Mesendoderm (in vitro differentiated cells): ENCODE measurements at regions not wholly inside any gene's neighbourhood (a gene's known extent, or its start where the extent isn't known, plus 50 kb on each side); places are given as distances from the start of the nearest gene placed in this dataset.

Experiments used
- DNase-seq: peaks from one replicate; pipeline ENCODE4 v3.0.0; 2013
- H2AK5ac ChIP-seq: 2 replicates; pipeline ENCODE4 v1.6.1; 2013; ENCODE audit warnings: low read length, inconsistent platforms
- H2BK120ac ChIP-seq: 2 replicates; pipeline ENCODE4 v1.6.1; 2013; ENCODE audit warnings: low read depth, mild to moderate bottlenecking, low read length, moderate library complexity, mixed read lengths
- H2BK15ac ChIP-seq: replicated peaks from 2 replicates; pipeline ENCODE4 v1.6.1; 2013; ENCODE audit warnings: low read depth, mild to moderate bottlenecking, moderate library complexity
- H2BK5ac ChIP-seq: 2 replicates; pipeline ENCODE4 v1.6.1; 2013; ENCODE audit warnings: low read length, inconsistent platforms
- H3K18ac ChIP-seq: 2 replicates; pipeline ENCODE4 v1.6.1; 2013; ENCODE audit warnings: mild to moderate bottlenecking, low read length, mixed read lengths
- H3K23ac ChIP-seq: one replicate; pipeline ENCODE4 v1.6.1; 2013; ENCODE audit warnings: low read length
- H3K27ac ChIP-seq: 2 replicates; pipeline ENCODE4 v1.5.1; 2013; ENCODE audit warnings: low read depth, mild to moderate bottlenecking, inconsistent platforms, low read length, moderate library complexity
- H3K27me3 ChIP-seq: 2 replicates; pipeline ENCODE4 v1.6.1; 2013; ENCODE audit warnings: low read length, control low read depth, mild to moderate bottlenecking, inconsistent platforms; ENCODE audit not compliant: insufficient read depth, poor library complexity
- H3K36me3 ChIP-seq: 2 replicates; pipeline ENCODE4 v1.6.1; 2013; ENCODE audit warnings: low read length, inconsistent platforms; ENCODE audit not compliant: control insufficient read depth, insufficient read depth
- H3K4ac ChIP-seq: one replicate; pipeline ENCODE4 v1.6.1; 2013; ENCODE audit warnings: low read depth, mild to moderate bottlenecking, low read length, moderate library complexity
- H3K4me1 ChIP-seq: 2 replicates; pipeline ENCODE4 v1.6.1; 2013; ENCODE audit warnings: low read depth, low read length, inconsistent platforms; ENCODE audit not compliant: control insufficient read depth
- H3K4me2 ChIP-seq: 2 replicates; pipeline ENCODE4 v1.6.1; 2013; ENCODE audit warnings: low read length
- H3K4me3 ChIP-seq: 2 replicates; pipeline ENCODE4 v1.5.1; 2013; ENCODE audit warnings: mild to moderate bottlenecking, low read length
- H3K56ac ChIP-seq: one replicate; pipeline ENCODE4 v1.6.1; 2013; ENCODE audit warnings: low read length
- H3K79me1 ChIP-seq: 2 replicates; pipeline ENCODE4 v1.6.1; 2013; ENCODE audit warnings: low read length, inconsistent platforms
- H3K79me2 ChIP-seq: 2 replicates; pipeline ENCODE4 v1.6.1; 2013; ENCODE audit warnings: mild to moderate bottlenecking, low read length; ENCODE audit not compliant: control insufficient read depth, insufficient read depth
- H3K9ac ChIP-seq: 2 replicates; pipeline ENCODE4 v1.6.1; 2013; ENCODE audit warnings: low read length, inconsistent platforms
- H4K5ac ChIP-seq: one replicate; pipeline ENCODE4 v1.6.1; 2013; ENCODE audit warnings: low read length
- H4K8ac ChIP-seq: one replicate; pipeline ENCODE4 v1.6.1; 2013; ENCODE audit warnings: low read depth, mild to moderate bottlenecking, control low read depth, low read length, moderate library complexity
- WGBS: extraction: QIAGEN DNeasy Blood & Tissue Kit; methylation state at CpG from one replicate; pipeline ENCODE4 v1.1.7; 2013; ENCODE audit warnings: low lambda C conversion rate, missing lambda C conversion rate; ENCODE audit not compliant: insufficient coverage; ENCODE audit errors: extremely low coverage; 5-methylcytosine and 5-hydroxymethylcytosine counted together

DNA sequence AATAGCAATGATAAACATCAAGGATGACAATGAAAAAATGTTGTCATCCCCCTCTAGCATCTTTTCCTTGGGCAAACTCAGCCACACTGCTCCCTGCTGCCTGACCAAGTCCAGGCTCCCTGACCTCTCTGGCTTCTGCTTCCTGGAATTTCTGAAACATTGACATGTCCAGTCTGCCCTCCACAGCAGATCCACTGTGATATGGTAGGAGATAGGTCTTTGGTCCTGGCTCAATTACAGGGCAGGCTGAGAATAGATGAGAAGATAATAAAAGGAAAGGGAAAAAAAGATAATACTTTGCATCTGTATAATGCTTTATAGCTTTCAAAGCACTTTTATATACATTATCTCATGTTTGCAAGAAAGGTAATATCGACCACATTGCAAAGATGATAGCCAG lies 417.7 kb downstream of the BUD13 start:
- Histone ChIP-seq H3K4me3 (no peak overlapping the region), H3K27ac (no peak overlapping the region), H3K23ac (no peak overlapping the region), H2BK15ac (no peak overlapping the region), H3K27me3 (no peaks in the 10 kb centered on the region), H3K4me2 (no peak overlapping the region), H3K4ac (no peak overlapping the region), H3K79me1 (no peaks in the 10 kb centered on the region), H3K4me1 (peaks cover 2% of the 10 kb centered on the region), H4K8ac (no peak overlapping the region), H2BK5ac (no peak overlapping the region), H3K79me2 (no peaks in the 10 kb centered on the region), H3K18ac (no peak overlapping the region), H3K56ac (no peak overlapping the region), H3K9ac (no peak overlapping the region), H3K36me3 (no peaks in the 10 kb centered on the region), H4K5ac (no peak overlapping the region), H2BK120ac (no peak overlapping the region), H2AK5ac (no peak overlapping the region)
- no CpG with 5 or more reads among the region's 1 CpG for WGBS
- no peak for DNase-seq

- Histone ChIP-seq H3K4me3 (no peak overlapping the region), H3K4me1 (peaks cover 2% of the 10 kb centered on the region), H4K8ac (no peak overlapping the region), H3K79me2 (no peaks in the 10 kb centered on the region), H3K36me3 (no peaks in the 10 kb centered on the region), H4K5ac (no peak overlapping the region), H3K79me1 (no peaks in the 10 kb centered on the region), H3K18ac (no peak overlapping the region), H3K27ac (no peak overlapping the region), H2AK5ac (no peak overlapping the region), H3K23ac (no peak overlapping the region), H2BK120ac (no peak overlapping the region), H3K9ac (no peak overlapping the region), H3K4me2 (no peak overlapping the region), H3K27me3 (no peaks in the 10 kb centered on the region), H3K4ac (no peak overlapping the region), H2BK15ac (no peak overlapping the region), H2BK5ac (no peak overlapping the region), H3K56ac (no peak overlapping the region)
- DNase-seq = no peak
- no CpG with 5 or more reads among the region's 7 CpGs for WGBS
These were observed 419.2 kb downstream of the BUD13 start for GRCh38 chr11:116353589-116353988.

DNA sequence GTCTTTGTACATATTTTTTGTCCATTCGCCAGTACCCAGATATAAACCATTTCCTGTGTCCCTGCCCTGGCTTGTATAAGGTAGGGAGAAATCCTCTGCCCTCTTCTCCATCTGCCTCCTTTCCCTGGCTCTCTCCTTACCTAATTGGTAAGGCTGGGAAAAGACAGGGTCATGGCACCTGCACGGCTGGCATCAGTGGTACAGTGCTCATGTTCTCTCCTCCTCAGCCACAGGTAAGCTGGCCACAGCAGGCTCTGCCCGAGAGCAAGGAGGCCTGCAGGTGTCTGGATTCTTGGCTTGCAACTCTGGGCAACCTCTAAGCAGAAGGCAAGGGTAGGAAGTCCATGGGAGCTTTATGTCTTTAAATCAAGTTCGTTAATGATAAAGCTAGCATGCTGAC lies 419.9 kb downstream of the BUD13 start:
- no CpG with 5 or more reads among the region's 4 CpGs for whole genome bisulfite sequencing
- no peaks in the 10 kb centered on the region for H3K27me3 ChIP-seq
- H3K4me3 ChIP-seq = no peak overlapping the region
- H3K79me1 ChIP-seq = no peaks in the 10 kb centered on the region
- H3K4me2 ChIP-seq = no peak overlapping the region
- H2AK5ac ChIP-seq = no peak overlapping the region
- no peak overlapping the region for H2BK120ac ChIP-seq
- no peak overlapping the region for H3K18ac ChIP-seq
- no peak overlapping the region for H2BK5ac ChIP-seq
- no peak overlapping the region for H3K23ac ChIP-seq
- no peak overlapping the region for H4K8ac ChIP-seq
- H3K4ac ChIP-seq = no peak overlapping the region
- H3K9ac ChIP-seq = no peak overlapping the region
- DNase-seq = no peak
- no peaks in the 10 kb centered on the region for H3K36me3 ChIP-seq
- no peaks in the 10 kb centered on the region for H3K79me2 ChIP-seq
- no peaks in the 10 kb centered on the region for H3K4me1 ChIP-seq
- H3K27ac ChIP-seq = no peak overlapping the region
- H2BK15ac ChIP-seq = no peak overlapping the region
- H3K56ac ChIP-seq = no peak overlapping the region
- H4K5ac ChIP-seq = no peak overlapping the region

- Histone ChIP-seq H4K8ac (no peak overlapping the region), H3K27ac (no peak overlapping the region)
These were observed 424.6 kb downstream of the BUD13 start for GRCh38 chr11:116348226-116348625.

DNA sequence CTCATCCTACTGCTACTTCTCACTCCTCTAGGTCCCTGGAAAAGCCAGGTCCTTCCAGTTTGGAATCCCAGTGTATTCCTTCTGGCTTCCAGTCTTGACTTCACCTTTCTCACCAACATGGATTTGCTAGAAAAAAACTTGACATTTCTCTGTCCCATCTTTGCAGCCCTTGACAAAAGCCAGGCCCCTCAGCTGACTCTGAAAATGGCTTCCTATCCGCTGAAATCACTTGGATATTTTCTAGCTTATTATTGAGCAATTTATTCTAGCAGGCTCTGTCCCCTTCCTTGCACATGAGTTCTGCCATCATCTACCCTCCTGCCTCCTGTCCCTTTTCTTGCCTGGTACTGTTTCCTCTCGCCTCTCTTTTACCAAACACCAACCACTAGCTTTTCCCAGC lies 427.2 kb downstream of the BUD13 start:
- Histone ChIP-seq H3K27me3 (no peaks in the 10 kb centered on the region), H2BK15ac (no peak overlapping the region), H3K23ac (no peak overlapping the region), H3K4me3 (no peak overlapping the region), H3K36me3 (no peaks in the 10 kb centered on the region), H3K79me2 (no peaks in the 10 kb centered on the region), H3K4ac (no peak overlapping the region), H2AK5ac (no peak overlapping the region), H2BK120ac (no peak overlapping the region), H3K56ac (no peak overlapping the region), H3K27ac (no peak overlapping the region), H3K18ac (no peak overlapping the region), H4K8ac (no peak overlapping the region), H2BK5ac (no peak overlapping the region), H4K5ac (no peak overlapping the region), H3K79me1 (no peaks in the 10 kb centered on the region), H3K4me1 (no peaks in the 10 kb centered on the region), H3K4me2 (no peak overlapping the region), H3K9ac (no peak overlapping the region)
- no CpG with 5 or more reads among the region's 2 CpGs for WGBS
- no peak for DNase-seq

More at GRCh38 chr11:116348226-116348625, 424.6 kb downstream of the BUD13 start:
- Histone ChIP-seq H2AK5ac (no peak overlapping the region), H2BK15ac (no peak overlapping the region), H3K4ac (no peak overlapping the region), H3K18ac (no peak overlapping the region), H3K27me3 (no peaks in the 10 kb centered on the region), H3K36me3 (no peaks in the 10 kb centered on the region), H2BK120ac (no peak overlapping the region), H3K79me1 (no peaks in the 10 kb centered on the region), H3K79me2 (no peaks in the 10 kb centered on the region), H3K23ac (no peak overlapping the region), H3K4me1 (no peaks in the 10 kb centered on the region), H3K9ac (no peak overlapping the region), H3K4me3 (no peak overlapping the region), H4K5ac (no peak overlapping the region), H2BK5ac (no peak overlapping the region), H3K56ac (no peak overlapping the region), H3K4me2 (no peak overlapping the region)
- no CpG with 5 or more reads among the region's 1 CpG for WGBS
- no peak for DNase-seq

GRCh38 chr11:116344601-116345000 lies 428.2 kb downstream of the BUD13 start:
- no peak overlapping the region for H3K4me2 ChIP-seq
- H3K9ac ChIP-seq = no peak overlapping the region
- no peak overlapping the region for H3K27ac ChIP-seq
- no peak overlapping the region for H3K18ac ChIP-seq
- no peak overlapping the region for H3K4me3 ChIP-seq
- H3K23ac ChIP-seq = no peak overlapping the region
- no peak for DNase-seq
- H2BK5ac ChIP-seq = no peak overlapping the region
- H2BK120ac ChIP-seq = no peak overlapping the region
- no peak overlapping the region for H4K8ac ChIP-seq
- H3K79me2 ChIP-seq = no peaks in the 10 kb centered on the region
- no peak overlapping the region for H2BK15ac ChIP-seq
- H3K4ac ChIP-seq = no peak overlapping the region
- no peaks in the 10 kb centered on the region for H3K27me3 ChIP-seq
- no peaks in the 10 kb centered on the region for H3K79me1 ChIP-seq
- H3K4me1 ChIP-seq = no peaks in the 10 kb centered on the region
- H3K56ac ChIP-seq = no peak overlapping the region
- no peak overlapping the region for H2AK5ac ChIP-seq
- no peak overlapping the region for H4K5ac ChIP-seq
- no CpG with 5 or more reads among the region's 5 CpGs for WGBS
- no peaks in the 10 kb centered on the region for H3K36me3 ChIP-seq
